ENCODE measurements at regions not wholly inside any gene's neighbourhood (a gene's known extent, or its start where the extent isn't known, plus 50 kb on each side); places are given as distances from the start of the nearest gene placed in this dataset.

DNA sequence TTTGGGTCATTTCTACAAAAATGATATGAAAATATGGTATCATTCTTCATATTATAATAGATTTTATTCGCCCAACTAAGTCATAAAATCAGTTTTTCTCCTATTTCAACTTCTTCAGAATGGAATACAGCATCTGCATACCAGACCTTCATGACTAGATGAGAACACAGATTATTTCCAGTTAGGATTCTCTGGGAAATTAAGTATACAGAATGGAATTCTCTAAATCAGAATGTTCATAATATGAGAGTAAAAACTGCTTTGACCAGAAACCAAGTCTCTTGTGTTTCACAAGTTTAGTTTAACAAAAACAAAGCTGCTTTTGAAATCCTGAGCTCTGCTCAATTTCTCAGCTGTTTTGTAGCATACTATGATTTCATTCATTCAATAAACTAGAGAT is 160.3 kb upstream of the SEMA3A start:
- H3K27me3 ChIP-seq (replicated peaks in 1 of 2; ENCODE audit: control insufficient read depth in 2 of 2, insufficient read depth in 2 of 2, low read length in 1 of 2): no peaks in the 10 kb centered on the region
- H2AFZ ChIP-seq (ENCODE audit: control insufficient read depth, low read depth, low read length): no peak overlapping the region
- H3K4me1 ChIP-seq (ENCODE audit: control insufficient read depth, insufficient read depth, low read length): no peaks in the 10 kb centered on the region
- H3K4me3 ChIP-seq: no peak overlapping the region
- ATAC-seq (no peak), FAIRE-seq (no peak), DNase-seq (ENCODE audit: low read depth, low spot score) (no peak)
- ChIA-PET CTCF (no interaction called here), SMC1A (ENCODE audit: uncharacterized antibody, unreplicated experiment) (no interaction called here), POLR2A (no interaction called here), RAD21 (ENCODE audit: unreplicated experiment) (no interaction called here)
- no peak overlapping the region for H3K27ac ChIP-seq (ENCODE audit: control insufficient read depth, insufficient read depth)
- H3K36me3 ChIP-seq (ENCODE audit: control insufficient read depth in 2 of 2, insufficient read depth in 2 of 2, low read length in 1 of 2): no peaks in the 10 kb centered on the region
- no TSS peak for BruUV-seq (replicated peaks)
- H3K9ac ChIP-seq (ENCODE audit: control insufficient read depth, insufficient read depth, low read length): no peak overlapping the region
- in situ Hi-C loops (cut with MboI) (no loop called here), intact Hi-C loops (cut with micrococcal nuclease; ENCODE audit: unreplicated experiment) (no loop called here)
- H3K4me2 ChIP-seq (ENCODE audit: control insufficient read depth, insufficient read depth): no peak overlapping the region
- 5% methylated on average over 1 of the region's 1 CpG for WGBS (ENCODE audit: insufficient coverage, insufficient replicate concordance, low lambda C conversion rate, missing lambda C conversion rate)
- no peaks in the 10 kb centered on the region for H3K79me2 ChIP-seq (ENCODE audit: control insufficient read depth, insufficient read depth, low read length)
- H3K9me3 ChIP-seq (replicated peaks; ENCODE audit: control insufficient read depth, insufficient read depth, low read length): no peaks in the 10 kb centered on the region
- no peak for TF ChIP-seq WRNIP1 (IDR thresholded peaks at IDR 0.05; ENCODE audit: borderline replicate concordance, low read depth, low read length)
- TF ChIP-seq, protein P1, sequence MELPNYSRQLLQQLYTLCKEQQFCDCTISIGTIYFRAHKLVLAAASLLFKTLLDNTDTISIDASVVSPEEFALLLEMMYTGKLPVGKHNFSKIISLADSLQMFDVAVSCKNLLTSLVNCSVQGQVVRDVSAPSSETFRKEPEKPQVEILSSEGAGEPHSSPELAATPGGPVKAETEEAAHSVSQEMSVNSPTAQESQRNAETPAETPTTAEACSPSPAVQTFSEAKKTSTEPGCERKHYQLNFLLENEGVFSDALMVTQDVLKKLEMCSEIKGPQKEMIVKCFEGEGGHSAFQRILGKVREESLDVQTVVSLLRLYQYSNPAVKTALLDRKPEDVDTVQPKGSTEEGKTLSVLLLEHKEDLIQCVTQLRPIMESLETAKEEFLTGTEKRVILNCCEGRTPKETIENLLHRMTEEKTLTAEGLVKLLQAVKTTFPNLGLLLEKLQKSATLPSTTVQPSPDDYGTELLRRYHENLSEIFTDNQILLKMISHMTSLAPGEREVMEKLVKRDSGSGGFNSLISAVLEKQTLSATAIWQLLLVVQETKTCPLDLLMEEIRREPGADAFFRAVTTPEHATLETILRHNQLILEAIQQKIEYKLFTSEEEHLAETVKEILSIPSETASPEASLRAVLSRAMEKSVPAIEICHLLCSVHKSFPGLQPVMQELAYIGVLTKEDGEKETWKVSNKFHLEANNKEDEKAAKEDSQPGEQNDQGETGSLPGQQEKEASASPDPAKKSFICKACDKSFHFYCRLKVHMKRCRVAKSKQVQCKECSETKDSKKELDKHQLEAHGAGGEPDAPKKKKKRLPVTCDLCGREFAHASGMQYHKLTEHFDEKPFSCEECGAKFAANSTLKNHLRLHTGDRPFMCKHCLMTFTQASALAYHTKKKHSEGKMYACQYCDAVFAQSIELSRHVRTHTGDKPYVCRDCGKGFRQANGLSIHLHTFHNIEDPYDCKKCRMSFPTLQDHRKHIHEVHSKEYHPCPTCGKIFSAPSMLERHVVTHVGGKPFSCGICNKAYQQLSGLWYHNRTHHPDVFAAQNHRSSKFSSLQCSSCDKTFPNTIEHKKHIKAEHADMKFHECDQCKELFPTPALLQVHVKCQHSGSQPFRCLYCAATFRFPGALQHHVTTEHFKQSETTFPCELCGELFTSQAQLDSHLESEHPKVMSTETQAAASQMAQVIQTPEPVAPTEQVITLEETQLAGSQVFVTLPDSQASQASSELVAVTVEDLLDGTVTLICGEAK (IDR thresholded peaks at IDR 0.05; ENCODE audit: borderline replicate concordance): no peak
- no peak for TF ChIP-seq SRF (IDR thresholded peaks at IDR 0.05; ENCODE audit: low read depth in 2 of 2, low read length in 2 of 2)
- TF ChIP-seq, protein P2, sequence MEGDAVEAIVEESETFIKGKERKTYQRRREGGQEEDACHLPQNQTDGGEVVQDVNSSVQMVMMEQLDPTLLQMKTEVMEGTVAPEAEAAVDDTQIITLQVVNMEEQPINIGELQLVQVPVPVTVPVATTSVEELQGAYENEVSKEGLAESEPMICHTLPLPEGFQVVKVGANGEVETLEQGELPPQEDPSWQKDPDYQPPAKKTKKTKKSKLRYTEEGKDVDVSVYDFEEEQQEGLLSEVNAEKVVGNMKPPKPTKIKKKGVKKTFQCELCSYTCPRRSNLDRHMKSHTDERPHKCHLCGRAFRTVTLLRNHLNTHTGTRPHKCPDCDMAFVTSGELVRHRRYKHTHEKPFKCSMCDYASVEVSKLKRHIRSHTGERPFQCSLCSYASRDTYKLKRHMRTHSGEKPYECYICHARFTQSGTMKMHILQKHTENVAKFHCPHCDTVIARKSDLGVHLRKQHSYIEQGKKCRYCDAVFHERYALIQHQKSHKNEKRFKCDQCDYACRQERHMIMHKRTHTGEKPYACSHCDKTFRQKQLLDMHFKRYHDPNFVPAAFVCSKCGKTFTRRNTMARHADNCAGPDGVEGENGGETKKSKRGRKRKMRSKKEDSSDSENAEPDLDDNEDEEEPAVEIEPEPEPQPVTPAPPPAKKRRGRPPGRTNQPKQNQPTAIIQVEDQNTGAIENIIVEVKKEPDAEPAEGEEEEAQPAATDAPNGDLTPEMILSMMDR (IDR thresholded peaks at IDR 0.05 in 2 of 3, conservative IDR thresholded peaks at IDR 0.05 in 1 of 3; ENCODE audit: control insufficient read depth in 2 of 3, extremely low read depth in 1 of 3, insufficient read depth in 1 of 3, low read depth in 3 of 3, low read length in 3 of 3): no peak
- TF ChIP-seq SUPT20H (IDR thresholded peaks at IDR 0.05; ENCODE audit: borderline replicate concordance, control insufficient read depth, low read depth, low read length): no peak
- no peak for TF ChIP-seq FOXM1 (IDR thresholded peaks at IDR 0.05; ENCODE audit: low read depth, low read length)
- TF ChIP-seq KAT2A (conservative IDR thresholded peaks at IDR 0.05; ENCODE audit: control insufficient read depth, low read depth, low read length): no peak
- no peak for TF ChIP-seq CEBPB (IDR thresholded peaks at IDR 0.05; ENCODE audit: borderline replicate concordance in 1 of 2, low read depth in 2 of 2, low read length in 2 of 2)
- TF ChIP-seq RAD51 (IDR thresholded peaks at IDR 0.05): no peak
- TF ChIP-seq NR2C2 (IDR thresholded peaks at IDR 0.05; ENCODE audit: borderline replicate concordance, control insufficient read depth, insufficient read length, low read depth): no peak
- TF ChIP-seq RUNX3 (IDR thresholded peaks at IDR 0.05; ENCODE audit: low read length): no peak
- TF ChIP-seq TCF12 (IDR thresholded peaks at IDR 0.05; ENCODE audit: low read depth, low read length): no peak
- TF ChIP-seq, protein P3, sequence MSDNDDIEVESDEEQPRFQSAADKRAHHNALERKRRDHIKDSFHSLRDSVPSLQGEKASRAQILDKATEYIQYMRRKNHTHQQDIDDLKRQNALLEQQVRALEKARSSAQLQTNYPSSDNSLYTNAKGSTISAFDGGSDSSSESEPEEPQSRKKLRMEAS (IDR thresholded peaks at IDR 0.05; ENCODE audit: low read depth, low read length): no peak
- no peak for TF ChIP-seq MXI1 (IDR thresholded peaks at IDR 0.05; ENCODE audit: low read depth, low read length)
- TF ChIP-seq, protein P4, sequence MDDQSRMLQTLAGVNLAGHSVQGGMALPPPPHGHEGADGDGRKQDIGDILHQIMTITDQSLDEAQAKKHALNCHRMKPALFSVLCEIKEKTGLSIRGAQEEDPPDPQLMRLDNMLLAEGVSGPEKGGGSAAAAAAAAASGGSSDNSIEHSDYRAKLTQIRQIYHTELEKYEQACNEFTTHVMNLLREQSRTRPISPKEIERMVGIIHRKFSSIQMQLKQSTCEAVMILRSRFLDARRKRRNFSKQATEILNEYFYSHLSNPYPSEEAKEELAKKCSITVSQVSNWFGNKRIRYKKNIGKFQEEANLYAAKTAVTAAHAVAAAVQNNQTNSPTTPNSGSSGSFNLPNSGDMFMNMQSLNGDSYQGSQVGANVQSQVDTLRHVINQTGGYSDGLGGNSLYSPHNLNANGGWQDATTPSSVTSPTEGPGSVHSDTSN (IDR thresholded peaks at IDR 0.05; ENCODE audit: insufficient replicate concordance, low read depth, low read length): no peak
- TF ChIP-seq TCF7 (IDR thresholded peaks at IDR 0.05; ENCODE audit: borderline replicate concordance): no peak
- no peaks in the 10 kb centered on the region for H4K20me1 ChIP-seq (ENCODE audit: control insufficient read depth, insufficient read depth)

Data from GM12878 (cell line).